OCI-LY7 (cell line): ENCODE measurements at regions not wholly inside any gene's neighbourhood (a gene's known extent, or its start where the extent isn't known, plus 50 kb on each side); places are given as distances from the start of the nearest gene placed in this dataset.

Experiments used
- BruUV-seq: library from RNA; stranded (reverse); fragments of 400-500 nt; replicated peaks from 2 replicates; lab custom pipeline; 2021; lab: Mats Ljungman, UMichigan
- CTCF ChIA-PET: fragments of 300-600 bp; sonication (Branson Sonifier 250); formaldehyde crosslinking; loops from one replicate; lab custom pipeline; 2022; ENCODE audit warnings: antibody characterized with exemption; ENCODE audit not compliant: unreplicated experiment; lab: Charles Lee
- POLR2A ChIA-PET: fragments of 300-600 bp; sonication (Branson Sonifier 250); formaldehyde crosslinking; loops from one replicate; lab custom pipeline; 2022; ENCODE audit warnings: antibody characterized with exemption; lab: Charles Lee
- DNase-seq: peaks from one replicate; pipeline ENCODE4 v3.0.0-alpha.2; 2015; ENCODE audit warnings: low spot score
- H2AFZ ChIP-seq: fragments of 200-600 bp; sonication (generic), shearing (Covaris generic); 2 replicates; pipeline ENCODE4 v1.6.1; 2014; ENCODE audit warnings: mild to moderate bottlenecking, antibody characterized with exemption, low read length, moderate library complexity
- H3K27ac ChIP-seq: fragments of 200-600 bp; sonication (generic); 2 replicates; pipeline ENCODE4 v1.5.1; 2014; ENCODE audit warnings: mixed run types, low read depth, mild to moderate bottlenecking, moderate library complexity, low read length, inconsistent platforms; ENCODE audit not compliant: poor library complexity, severe bottlenecking
- H3K36me3 ChIP-seq: fragments of 200-600 bp; sonication (generic); 2 replicates; pipeline ENCODE4 v1.6.1; 2014; ENCODE audit warnings: mild to moderate bottlenecking, antibody characterized with exemption, low read length, moderate library complexity, mixed read lengths; ENCODE audit not compliant: insufficient read depth
- H3K4me1 ChIP-seq: fragments of 200-600 bp; sonication (generic); 2 replicates; pipeline ENCODE4 v1.5.1; 2014; ENCODE audit warnings: mild to moderate bottlenecking, low read length; ENCODE audit not compliant: insufficient read depth, poor library complexity, severe bottlenecking
- H3K4me2 ChIP-seq: fragments of 200-600 bp; sonication (generic); 2 replicates; pipeline ENCODE4 v1.6.1; 2014; ENCODE audit warnings: mild to moderate bottlenecking, low read length
- H3K4me3 ChIP-seq: fragments of 200-600 bp; sonication (generic); 2 replicates; pipeline ENCODE4 v1.5.1; 2014; ENCODE audit warnings: mild to moderate bottlenecking, low read depth, low read length; ENCODE audit not compliant: poor library complexity, severe bottlenecking
- H3K79me2 ChIP-seq: fragments of 200-600 bp; sonication (generic); 2 replicates; pipeline ENCODE4 v1.6.1; 2016; ENCODE audit warnings: low read depth, mild to moderate bottlenecking, low read length, moderate library complexity, mixed read lengths; ENCODE audit not compliant: insufficient read depth
- H3K9me2 ChIP-seq: fragments of 200-600 bp; sonication (generic); 2 replicates; pipeline ENCODE4 v1.6.1; 2016; ENCODE audit warnings: mild to moderate bottlenecking, low read length, mixed read lengths; ENCODE audit not compliant: insufficient read depth
- H3K9me3 ChIP-seq: fragments of 200-600 bp; sonication (generic); 2 replicates; pipeline ENCODE4 v1.6.1; 2014; ENCODE audit warnings: mild to moderate bottlenecking, mixed run types, low read length, mixed read lengths
- H4K20me1 ChIP-seq: fragments of 200-600 bp; sonication (generic); 2 replicates; pipeline ENCODE4 v1.6.1; 2014; ENCODE audit warnings: mild to moderate bottlenecking, antibody characterized with exemption, low read length, moderate library complexity, mixed read lengths; ENCODE audit not compliant: insufficient read depth
- CTCF ChIP-seq: fragments of 200-600 bp; sonication (generic); conservative IDR thresholded peaks from 2 replicates; pipeline ENCODE4 v1.5.1; 2014; ENCODE audit warnings: mild to moderate bottlenecking, antibody characterized with exemption, low read length, moderate library complexity, mixed read lengths
- EZH2phosphoT487 ChIP-seq: fragments of 200-600 bp; sonication (generic); IDR thresholded peaks from 2 replicates; pipeline ENCODE4 v1.6.1; 2018; ENCODE audit warnings: low read depth, borderline replicate concordance, mild to moderate bottlenecking, mixed run types, antibody characterized with exemption, low read length, moderate library complexity, mixed read lengths
- intact Hi-C: fragments of 100-400 bp; cut with micrococcal nuclease; formaldehyde crosslinking; loops from one replicate; pipeline ENCODE4 v1.10.0; 2022; ENCODE audit not compliant: unreplicated experiment

DNA sequence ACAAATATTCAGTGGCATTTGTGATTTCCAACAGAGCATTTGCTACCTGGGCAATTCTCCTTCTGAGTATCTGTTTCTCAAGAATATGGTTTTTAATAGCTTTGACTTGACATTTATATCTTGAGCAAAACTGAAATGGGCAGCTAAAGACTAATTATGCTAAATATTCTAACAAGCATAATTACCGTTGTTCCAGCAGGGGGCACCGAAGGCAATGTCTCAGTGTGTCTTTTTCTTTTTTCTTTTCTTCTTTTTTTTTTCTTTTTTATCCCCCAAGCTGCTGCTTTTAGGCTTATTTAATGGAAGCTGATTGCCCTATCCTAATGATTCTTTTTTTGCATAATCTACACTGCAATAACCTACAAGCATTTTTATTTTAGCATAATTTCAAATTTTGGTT is 138.9 kb upstream of the NABP1 start:
- Histone ChIP-seq H3K36me3 (no peaks in the 10 kb centered on the region), H2AFZ (no peak overlapping the region), H3K9me3 (no peaks in the 10 kb centered on the region), H3K27ac (no peak overlapping the region), H4K20me1 (no peaks in the 10 kb centered on the region), H3K9me2 (no peaks in the 10 kb centered on the region), H3K79me2 (no peaks in the 10 kb centered on the region), H3K4me1 (no peaks in the 10 kb centered on the region), H3K4me3 (no peak overlapping the region), H3K4me2 (no peak overlapping the region)
- intact Hi-C loops = no loop called here
- TF ChIP-seq CTCF (peak; percentile 83), EZH2phosphoT487 (no peak)
- BruUV-seq = no TSS peak
- ChIA-PET CTCF (interaction anchor here (0.9 kb wide), 1 partner anchor 51 kb away, joined by 3 read pairs; no protein-coding TSS in a partner anchor), POLR2A (interaction anchor here (0.6 to 0.9 kb wide), 3 partner anchors 215 to 332 kb away, joined by 3 to 6 read pairs (median 5); no protein-coding TSS in a partner anchor)
- DNase-seq = peak; percentile 35

GRCh38 chr2:191540681-191541080 is 137.3 kb upstream of the NABP1 start:
- BruUV-seq = no TSS peak
- no peak overlapping the region for H2AFZ ChIP-seq

More at GRCh38 chr2:191540681-191541080, 137.3 kb upstream of the NABP1 start:
- no peaks in the 10 kb centered on the region for H3K36me3 ChIP-seq
- no peak overlapping the region for H3K4me3 ChIP-seq
- ChIA-PET POLR2A (interaction anchor here (0.5 kb wide), 1 partner anchor 144 kb away, joined by 5 read pairs; no protein-coding TSS in a partner anchor), CTCF (no interaction called here)
- no peaks in the 10 kb centered on the region for H3K4me1 ChIP-seq
- TF ChIP-seq CTCF (no peak), EZH2phosphoT487 (no peak)
- H3K9me3 ChIP-seq = no peaks in the 10 kb centered on the region
- DNase-seq = no peak
- no peaks in the 10 kb centered on the region for H4K20me1 ChIP-seq
- no peaks in the 10 kb centered on the region for H3K9me2 ChIP-seq
- intact Hi-C loops = no loop called here
- no peak overlapping the region for H3K27ac ChIP-seq
- no peak overlapping the region for H3K4me2 ChIP-seq
- no peaks in the 10 kb centered on the region for H3K79me2 ChIP-seq
